ENCODE measurements at regions not wholly inside any gene's neighbourhood (a gene's known extent, or its start where the extent isn't known, plus 50 kb on each side); places are given as distances from the start of the nearest gene placed in this dataset.

DNA sequence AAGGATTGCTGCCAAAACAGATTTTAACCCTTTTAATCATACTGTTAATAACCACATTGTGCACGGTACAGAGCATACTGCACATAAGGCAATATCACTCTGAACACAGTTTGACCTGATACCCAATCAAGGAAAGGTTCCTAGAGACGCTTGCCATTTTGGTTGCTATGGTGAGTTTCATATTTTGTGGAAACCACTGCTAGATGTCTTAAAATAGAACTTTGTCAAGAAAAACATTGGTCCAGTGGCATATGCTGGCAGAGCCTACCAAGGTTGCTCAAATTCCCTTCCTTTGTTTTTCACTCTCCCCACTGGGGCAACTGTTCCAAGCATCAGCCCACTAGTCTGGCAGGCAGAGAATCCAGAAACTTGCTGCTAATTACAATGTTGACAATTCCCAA is 114.8 kb upstream of the DPYD start:
- DNase-seq (ENCODE audit: low read depth in 3 of 3), result no peak

DNA sequence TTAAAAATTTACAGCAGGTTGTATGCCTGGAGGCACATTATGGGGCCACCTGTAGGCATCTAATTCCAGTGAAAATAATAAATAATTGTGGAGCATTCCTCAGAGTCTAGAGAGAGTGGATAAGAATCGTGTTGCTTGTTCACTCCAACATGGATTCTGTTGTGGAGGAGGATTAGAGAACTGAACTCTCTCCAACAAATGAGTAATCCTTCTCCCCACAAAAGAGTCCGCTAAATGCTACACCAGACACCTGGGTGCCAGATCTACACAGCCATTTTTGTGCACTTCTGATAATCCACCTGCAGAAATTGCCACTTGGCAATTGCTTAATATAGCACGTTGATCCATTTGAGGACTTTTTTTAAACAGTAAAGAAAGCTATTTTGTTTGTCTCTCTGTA is 113.7 kb upstream of the DPYD start:
- no peak for DNase-seq (ENCODE audit: low read depth in 3 of 3)

DNA sequence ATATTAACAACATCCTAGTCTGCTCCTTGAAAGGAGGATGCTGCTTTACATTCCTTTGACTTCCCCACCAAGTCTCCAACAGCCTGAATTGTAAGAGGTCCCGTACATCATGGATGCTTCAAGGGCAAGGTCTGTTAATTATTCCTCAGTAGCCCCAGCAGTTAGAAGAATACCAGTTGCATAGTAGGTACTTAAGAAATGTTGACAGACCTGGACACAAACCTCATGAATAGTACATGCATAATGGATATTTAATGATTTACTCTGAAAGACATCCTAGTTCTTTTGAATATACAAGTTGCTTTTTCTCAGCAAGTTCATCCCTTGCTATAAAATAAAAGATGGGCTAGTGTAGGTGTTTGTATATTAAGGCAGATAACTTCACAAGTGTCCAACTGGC is 112.1 kb upstream of the DPYD start:
- DNase-seq (ENCODE audit: low read depth in 3 of 3), result no peak

DNA sequence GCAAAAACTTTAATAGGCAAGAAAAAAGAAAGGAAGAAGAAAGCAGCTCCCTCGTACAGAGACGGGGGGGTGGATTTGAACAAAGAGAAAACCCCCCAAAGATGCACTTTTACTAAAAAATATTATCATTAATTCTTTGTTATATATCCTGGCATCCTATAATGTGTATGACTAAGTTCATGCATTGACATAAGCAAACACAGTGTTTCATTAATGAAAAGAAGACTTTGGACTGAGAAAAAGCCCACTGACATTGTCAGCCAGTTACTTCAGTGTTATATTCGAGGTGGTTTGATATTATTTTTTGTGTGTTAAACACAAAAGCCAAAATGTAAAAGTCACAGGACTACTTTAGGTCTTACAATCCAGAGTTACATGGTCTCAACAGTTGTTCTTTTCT is 110.1 kb upstream of the DPYD start:
- DNase-seq (ENCODE audit: low read depth in 3 of 3), result no peak

DNA sequence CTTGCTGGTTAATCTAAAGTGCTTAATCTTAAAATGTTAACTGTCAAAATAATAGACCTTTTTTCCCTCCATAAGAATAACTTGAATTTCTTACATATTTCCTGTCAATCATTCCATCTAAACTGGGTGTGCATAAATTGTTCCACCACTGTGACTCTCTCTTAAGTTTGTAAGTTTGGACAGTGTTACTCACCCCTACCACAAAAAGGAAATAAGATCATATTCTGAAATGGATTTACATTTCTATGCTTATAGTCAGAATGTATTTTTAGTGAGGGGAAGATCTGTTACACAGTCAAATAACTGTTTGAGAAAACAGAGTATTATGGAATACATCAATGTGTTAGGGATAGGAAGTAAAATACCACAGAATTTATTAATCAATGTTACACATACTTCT is 109.6 kb upstream of the DPYD start:
- DNase-seq (ENCODE audit: low read depth in 3 of 3), result no peak

DNA sequence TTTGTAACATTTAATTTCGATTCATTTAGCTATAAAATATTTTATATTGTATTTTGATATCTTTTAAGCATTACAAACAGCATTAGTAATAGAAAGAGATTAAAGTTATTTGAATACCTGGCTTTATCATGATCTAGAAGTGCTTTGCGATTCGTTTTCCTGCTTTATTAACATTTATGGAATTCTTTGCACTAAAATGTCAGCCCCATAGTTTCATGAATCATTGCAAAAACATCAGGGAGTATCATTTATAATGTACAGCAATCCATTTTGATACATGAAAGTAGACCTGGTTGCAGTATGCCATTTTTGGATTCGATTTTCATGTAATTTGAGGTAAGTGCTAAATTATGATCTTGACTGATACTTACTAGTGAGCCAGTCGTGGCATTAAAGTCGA is 108.0 kb upstream of the DPYD start:
- no peak for DNase-seq (ENCODE audit: low read depth in 3 of 3)

DNA sequence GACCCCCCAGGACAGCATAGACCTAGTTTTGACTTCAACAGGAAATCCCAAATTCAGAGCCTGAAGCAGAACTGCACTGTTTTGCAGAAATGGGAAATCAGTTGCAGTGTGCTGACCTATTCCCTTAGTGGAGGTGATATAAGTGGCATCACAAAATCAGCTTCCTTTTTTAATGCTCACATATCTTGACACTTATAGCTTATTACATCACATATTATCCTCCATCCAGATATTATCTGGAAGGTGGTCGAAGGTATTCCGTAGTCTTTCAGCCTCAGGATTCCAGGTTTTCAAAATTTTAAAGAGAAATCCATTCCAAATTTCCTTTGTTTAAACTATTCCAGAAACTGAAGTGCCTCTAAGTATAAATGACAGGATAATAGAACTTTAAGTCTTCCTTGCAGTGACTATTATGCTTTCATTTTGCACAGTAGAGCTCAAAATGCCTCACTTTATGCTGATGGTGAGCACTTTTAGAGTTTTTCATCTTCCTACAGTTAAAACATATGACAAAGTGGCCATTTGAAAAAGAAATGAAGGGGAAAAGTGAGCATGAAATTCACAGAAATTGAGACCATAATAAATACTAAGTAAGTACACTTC is 106.4 kb upstream of the DPYD start:
- DNase-seq (ENCODE audit: low read depth in 3 of 3), result no peak

DNA sequence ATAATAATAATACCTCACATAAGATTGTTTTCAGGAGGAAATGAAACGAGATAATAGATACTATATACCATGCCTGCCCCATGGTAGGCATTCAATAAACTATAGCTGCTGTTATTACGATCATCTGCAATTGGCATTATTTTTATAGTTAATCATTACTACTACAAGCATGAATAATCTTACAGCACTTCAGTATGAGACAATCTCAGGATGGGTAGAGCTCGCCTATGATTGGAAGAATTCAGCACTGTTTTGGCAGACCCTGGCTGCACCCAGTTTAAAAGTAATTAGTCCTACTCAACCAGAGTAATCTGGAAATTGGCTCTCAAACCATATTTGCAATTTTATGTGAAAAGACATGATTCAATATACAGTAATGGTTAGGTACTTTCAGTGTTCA is 105.0 kb upstream of the DPYD start:
- DNase-seq (ENCODE audit: low read depth in 3 of 3), result no peak

DNA sequence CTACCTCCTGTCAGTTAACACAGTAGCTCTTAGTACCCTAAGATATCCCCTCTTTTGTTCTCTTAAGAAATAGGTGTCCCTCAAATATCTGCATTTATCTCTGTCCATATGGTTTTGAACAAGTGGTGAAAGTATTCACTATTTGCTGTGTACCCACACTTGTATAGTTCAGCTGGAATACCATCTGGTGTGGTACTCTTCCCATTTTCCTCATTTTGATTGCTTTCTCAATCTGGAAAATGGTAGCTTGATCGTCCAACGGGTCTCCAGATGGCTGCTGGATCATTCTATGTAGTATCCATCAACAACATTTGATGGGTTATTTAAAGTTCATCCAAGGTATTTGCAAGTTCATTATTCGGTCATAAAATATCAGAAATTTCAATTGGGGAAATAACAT is 100.3 kb upstream of the DPYD start:
- no peak for DNase-seq (ENCODE audit: low read depth in 3 of 3)

DNA sequence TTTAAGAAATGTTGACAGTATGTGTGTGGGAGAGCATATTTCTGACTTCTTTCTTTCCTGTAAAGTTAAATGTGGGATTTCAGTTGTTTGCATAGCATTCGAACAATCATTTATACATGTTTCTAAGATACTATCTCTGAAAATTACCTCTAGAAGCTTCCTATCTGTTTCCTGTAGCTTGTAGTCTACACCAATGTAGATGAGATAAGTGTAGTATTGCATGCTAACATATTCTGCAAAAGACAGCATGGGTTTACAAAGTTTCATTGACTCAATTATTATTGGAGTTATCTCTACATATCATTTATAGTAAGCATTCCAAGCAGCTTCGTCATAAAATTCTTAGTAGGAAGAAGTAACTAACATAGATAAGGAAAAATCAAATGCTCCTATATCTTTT is 98.9 kb upstream of the DPYD start:
- no peak for DNase-seq (ENCODE audit: low read depth in 3 of 3)

DNA sequence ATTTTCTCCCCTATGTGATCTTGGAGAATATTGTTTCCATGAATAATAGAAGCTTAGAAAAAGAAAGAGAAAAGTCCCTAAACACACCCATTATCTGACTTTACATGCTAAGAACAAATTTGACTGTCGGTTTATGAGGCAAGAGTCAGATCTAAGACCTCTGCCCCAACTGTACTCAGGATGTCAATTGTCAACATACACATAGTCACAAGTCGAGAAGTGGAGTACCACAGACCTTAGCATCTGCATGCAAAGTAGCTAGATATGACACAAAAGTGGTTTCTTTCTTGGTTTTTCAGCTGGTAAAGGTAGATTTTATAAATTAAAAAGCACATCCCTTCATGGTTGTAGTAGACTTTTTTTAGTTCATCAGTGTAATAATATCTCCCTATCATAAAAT is 97.2 kb upstream of the DPYD start:
- DNase-seq (ENCODE audit: low read depth in 3 of 3), result no peak

DNA sequence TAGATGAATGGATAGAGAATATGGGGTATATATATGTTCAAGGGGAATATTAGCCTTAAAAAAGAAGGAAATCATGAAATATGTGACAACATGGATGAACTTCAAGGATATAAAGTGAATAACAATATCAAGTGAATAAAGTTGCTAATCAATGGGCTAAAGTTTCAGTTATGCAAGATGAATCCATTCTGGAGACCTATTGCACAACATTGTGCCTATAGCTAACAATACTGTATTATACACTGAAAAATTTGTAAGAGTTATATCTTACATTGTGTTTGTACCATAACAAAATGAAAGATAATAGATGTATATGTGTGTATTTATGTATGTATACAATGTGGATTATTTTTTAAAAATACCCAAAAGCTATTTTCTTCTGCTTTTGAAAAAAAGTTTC is 96.3 kb upstream of the DPYD start:
- DNase-seq (ENCODE audit: low read depth in 3 of 3), result no peak

DNA sequence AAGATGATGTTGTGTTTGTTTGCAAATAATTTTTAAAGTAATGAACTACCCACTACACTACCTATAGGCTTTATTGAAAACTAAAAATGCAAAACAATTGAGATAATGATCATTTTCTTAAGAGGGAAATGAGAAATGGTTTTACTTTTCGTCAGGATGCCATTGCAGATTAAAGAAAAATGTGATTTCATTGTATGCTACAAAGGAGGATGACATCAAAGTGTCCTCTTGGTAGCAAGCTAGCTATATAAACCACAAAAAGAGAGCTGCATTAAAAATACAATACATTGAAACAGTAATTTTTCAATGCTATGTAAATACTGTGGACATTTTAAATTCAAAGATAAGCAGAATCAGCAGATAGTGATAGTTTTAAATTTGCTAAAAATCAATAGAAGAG is 87.5 kb upstream of the DPYD start:
- DNase-seq (ENCODE audit: low read depth in 3 of 3), result no peak

DNA sequence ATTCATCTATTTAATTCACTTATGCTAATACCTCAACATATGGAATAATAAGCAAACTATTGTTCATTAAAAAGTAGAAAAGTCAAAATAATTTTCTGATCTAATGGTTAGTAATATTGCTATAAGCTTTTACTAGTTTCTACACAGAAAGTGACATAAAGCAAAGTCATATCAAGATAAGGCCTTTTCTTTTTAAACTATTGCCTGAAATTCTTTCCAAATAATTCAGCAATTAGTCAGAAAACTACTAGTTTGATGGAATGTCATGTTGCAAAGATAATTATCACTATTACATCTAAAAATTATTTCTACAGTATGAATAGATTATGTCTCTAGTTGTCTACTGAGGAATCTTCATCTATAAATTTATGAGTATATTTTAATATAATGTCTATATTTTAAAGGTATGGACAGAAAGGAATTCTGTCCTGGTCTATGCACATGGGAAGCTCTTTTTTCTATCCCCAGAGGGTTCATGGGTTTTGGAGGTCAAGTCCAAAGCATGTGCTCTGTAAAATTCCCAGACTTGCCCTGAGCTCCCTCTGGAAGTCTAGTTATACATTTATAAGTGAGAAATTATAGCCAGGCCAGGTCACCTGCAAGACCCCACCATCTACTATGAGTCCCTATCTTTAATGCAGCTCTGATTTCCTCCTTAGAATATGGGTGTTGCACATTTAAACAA is 84.6 kb upstream of the DPYD start:
- DNase-seq (ENCODE audit: low read depth in 3 of 3), result no peak

DNA sequence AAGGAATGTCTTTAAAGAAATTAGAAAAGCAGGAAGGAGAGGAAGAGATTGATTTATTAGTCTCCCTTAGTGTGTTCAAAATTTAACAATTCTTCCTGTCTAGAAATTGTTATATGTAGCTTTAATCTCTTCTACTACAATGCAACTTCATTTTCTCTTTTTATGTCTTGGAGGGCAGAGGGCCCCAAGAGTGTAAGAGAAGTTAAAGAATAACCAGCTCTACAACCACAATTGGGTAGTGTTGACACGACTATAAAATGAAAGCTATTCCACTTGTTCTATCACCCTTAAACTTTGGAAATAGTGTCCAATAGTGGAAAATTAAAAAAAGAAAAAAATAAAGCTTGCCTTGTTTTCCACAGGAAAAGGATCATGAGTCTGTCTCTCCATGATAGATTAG is 82.6 kb upstream of the DPYD start:
- no peak for DNase-seq (ENCODE audit: low read depth in 3 of 3)

DNA sequence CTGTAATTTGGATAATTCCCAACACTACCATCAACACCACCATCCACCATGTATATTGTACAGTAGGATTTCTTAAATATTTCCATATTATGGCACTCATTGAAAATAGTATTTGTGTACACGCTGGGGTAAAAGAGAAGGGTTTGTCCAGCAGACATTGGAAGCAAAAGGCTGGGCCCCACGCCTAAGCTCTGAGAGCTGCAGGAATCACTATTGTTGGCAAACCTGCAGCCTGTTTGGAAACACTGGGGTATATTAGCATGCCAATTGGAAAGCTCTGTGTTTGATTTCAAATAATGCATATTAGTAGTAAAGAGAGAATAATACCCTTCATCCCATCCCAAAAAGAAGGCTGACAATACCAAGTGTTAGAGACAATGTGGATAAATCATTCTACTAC is 81.5 kb upstream of the DPYD start:
- no peak for DNase-seq (ENCODE audit: low read depth in 3 of 3)

DNA sequence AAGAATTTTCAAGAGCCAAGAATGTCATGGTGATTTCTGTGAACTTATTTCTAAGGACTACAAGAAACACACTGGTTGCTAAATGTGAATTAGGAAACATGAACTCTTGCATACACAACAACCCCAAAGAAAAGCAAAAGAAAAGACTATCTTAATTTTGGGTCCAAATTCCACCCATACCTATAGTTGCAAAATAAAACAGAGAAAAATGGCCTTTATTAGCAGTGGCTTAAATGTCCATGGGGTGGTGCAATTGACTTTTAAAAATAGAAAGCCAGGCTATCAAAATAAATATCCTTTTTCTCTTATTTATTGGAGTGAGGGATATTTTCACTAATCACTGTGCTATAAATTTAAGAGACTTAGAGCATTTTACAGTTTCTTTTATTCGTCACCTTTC is 80.9 kb upstream of the DPYD start:
- DNase-seq (ENCODE audit: low read depth in 3 of 3), result no peak

DNA sequence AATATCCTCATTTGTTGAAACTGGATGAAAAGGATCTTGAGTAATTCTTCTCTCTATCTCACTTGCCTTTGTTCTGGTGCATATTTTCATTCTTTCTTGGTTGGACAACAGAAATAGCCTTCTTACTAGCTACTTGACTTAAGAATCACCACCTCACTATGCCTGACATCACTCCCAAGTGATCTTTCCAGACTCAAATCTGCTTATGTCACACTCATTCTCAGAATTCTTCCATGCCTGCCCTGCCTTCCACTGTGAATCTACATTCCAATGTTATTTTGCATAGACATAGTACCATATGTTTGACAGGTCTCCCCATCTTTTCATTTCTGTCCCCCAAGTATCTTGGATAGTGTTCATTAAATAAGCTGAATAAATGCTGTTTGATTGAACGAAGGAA is 78.5 kb upstream of the DPYD start:
- DNase-seq (ENCODE audit: low read depth in 3 of 3), result no peak

DNA sequence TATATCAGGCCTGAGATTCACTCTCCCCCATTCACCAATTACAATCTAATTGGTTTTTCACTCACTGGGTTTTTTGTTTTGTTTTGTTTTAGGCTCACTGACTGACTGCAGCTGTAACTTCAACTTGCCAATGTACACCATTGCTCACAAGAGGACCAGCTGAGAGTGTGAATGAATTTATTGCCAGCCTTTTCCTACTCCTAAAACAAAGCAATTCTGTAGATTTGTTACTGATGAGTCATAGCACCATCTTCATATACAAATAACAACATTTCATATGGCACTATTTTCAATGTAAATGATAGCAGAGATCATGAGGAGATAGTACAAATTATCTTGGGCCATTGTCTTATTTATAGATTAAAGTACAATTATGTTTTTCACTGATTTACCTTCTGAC is 76.0 kb upstream of the DPYD start:
- no peak for DNase-seq (ENCODE audit: low read depth in 3 of 3)

DNA sequence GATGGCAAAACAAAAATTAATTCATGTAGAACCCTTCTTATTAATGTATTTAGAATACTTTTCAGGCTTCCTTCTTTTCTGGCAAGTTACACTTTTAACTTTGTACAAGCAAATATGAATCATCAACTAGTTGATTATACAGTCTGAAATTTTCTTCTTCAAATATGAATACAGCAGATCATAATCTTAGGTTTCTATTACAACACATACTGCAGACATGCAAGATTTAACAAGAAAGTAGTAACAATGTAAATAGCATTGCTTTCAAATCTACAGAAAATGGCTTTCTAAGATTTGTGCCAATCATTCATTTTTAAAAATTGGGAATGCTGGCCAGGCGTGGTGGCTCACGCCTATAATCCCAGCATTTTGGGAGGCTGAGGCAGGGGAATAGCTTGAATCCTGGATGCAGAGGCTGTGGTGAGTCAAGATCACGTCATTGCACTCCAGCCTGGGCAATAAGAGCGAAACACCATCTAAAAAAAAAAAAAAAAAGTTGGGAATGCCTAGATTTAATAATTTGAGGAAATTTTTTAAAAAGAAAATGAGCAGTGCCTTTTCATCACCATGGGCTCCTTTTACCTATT is 68.4 kb upstream of the DPYD start:
- no peak for DNase-seq (ENCODE audit: low read depth in 3 of 3)

DNA sequence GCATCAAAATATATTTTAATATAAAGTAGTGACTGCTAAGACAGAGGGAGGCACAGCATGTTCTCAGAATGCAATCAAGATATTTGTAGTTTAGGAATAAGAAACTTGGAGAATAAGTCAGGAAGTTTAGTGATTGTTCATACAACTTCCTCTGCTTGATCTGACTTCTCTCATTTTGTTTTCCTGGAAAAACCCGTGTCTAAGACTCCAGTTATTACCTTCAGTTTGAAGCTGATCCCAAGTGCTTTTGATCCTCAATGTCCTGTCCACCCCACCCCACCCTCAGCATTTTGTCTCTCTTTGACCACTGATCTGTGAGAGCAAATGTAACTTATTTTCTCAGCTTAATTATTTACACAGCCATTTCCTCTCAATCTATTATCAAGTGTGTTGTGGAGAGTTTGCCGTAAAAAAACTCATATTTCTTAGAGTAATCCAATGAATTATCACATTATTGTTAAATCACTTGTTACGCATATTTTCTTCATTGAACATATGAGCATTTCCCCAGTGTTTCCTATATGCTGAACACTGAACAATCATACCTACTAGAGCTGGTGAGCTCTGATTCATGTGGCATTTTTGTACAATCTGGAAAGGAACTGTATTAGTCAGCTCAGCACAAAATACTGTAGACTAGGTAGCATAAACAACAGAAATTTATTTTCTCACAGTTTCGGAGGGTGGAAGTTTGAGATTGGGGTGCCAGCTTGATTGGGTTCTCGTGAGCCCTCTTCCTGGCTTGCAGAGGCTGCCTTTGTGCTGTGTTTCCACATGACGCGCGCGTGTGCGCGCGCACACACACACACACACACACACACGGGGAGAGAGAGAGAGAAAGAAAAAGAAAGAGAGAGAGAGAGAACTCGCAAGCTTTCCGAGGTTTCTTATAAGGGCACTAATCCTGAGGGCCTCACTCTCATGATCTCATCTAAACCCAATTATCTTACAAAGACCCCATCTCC is 65.5 kb upstream of the DPYD start:
- no peak for DNase-seq (ENCODE audit: low read depth in 3 of 3)

DNA sequence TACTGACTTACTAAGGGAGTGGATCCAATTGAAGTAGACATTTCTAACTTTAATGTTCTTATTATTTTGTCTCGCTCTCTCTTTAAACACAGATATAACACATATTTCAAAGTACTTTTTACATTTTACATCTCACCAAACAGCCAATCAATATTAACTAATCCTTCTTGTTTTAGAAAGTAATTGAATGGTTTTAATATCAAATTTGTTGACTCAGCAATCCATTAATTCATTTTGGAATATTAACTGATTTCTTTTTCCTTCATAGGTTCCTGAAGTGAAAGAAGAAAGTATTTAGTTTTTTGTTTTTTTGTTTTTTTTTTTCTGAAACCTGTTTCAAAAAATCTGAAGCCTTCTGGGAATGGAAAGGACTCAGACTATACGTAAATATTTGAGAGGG is 62.3 kb upstream of the DPYD start:
- DNase-seq (ENCODE audit: low read depth in 3 of 3), result no peak

DNA sequence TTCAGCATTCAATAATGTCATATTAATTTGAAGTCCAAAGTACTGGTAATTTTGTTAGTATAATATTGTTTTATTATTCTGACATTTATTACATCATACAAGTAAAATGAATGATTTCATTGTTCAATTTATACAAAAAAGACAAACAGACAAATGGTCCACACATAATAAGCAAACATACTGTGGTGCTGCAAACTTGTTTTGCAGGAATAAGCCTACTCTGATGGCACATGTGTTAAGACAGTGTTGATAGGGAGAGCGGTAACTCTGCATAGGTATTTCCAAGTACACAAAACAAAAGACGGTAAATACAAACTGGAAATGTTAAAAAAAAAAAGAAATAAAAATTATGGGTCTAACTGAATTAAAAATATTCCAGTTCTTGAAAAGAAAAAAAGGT is 59.7 kb upstream of the DPYD start:
- DNase-seq (ENCODE audit: low read depth in 3 of 3), result no peak

All from stimulated activated CD4-positive, alpha-beta T cell treated with anti-CD3 and anti-CD28 coated beads, TNF-alpha, amount 100 ng/mL, for 4 hours (primary cell).